ENCODE measurements at regions not wholly inside any gene's neighbourhood (a gene's known extent, or its start where the extent isn't known, plus 50 kb on each side); places are given as distances from the start of the nearest gene placed in this dataset.
A peak's percentile ranks its signal among the peaks of the same experiment; 100 is the strongest.

DNA sequence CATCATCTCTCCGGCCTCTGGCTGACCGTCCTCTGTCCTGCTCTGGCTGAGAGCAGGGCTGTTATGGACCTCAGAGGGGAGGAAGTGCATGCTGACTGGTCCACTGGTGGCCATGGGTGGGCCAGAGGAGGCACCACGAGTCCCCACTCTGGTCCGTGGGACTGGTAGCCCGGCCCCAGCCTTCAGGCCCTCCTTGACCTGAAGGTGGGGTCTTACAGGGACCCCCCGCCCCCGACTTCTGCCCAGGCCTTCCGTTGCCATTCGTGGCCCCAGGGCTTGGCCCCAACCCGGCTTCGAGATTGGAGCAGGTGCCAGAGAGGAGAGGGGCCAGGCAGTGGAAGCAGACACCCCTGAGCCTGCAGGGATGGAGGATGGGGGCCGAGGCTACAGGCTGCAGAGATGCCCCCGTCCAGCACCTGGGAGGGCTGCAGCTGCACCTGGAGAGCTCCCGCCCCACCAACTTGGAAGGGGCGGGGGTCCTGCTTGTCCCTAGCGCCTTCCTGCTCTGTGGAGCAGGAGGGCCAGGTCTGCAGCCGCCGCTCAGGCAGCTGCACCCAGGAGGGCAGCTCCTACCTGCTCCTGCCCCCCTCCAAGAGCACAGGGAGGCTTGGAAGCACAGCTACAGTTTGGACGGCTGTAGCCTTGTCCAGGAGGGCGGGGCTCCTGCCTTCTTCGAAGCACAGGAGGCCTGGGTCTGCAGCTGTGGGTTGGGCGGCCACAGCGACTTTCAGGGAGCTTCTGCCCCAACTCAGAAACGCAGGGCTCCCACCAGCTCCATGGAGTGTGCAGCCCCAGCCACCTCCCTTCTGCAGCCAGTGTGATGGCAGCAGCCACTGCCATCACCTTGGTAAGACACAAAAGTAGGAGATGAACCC is 142.5 kb downstream of the KLF13 start:
- Histone ChIP-seq H3K27me3 (ENCODE audit: control insufficient read depth, insufficient read depth, low read length) (no peaks in the 10 kb centered on the region), H3K9ac (ENCODE audit: low read length) (no peak overlapping the region), H3K9me3 (ENCODE audit: control insufficient read depth, insufficient read depth, low read depth, low read length) (no peaks in the 10 kb centered on the region), H3K36me3 (ENCODE audit: control insufficient read depth, insufficient read depth, low read length) (no peaks in the 10 kb centered on the region), H3K4me3 (ENCODE audit: low read depth, low read length) (no peak overlapping the region), H3K4me1 (ENCODE audit: control insufficient read depth, insufficient read depth, low read length) (peaks cover 4% of the 10 kb centered on the region; the same call in 1 of the 2 replicates), H3K27ac (ENCODE audit: low read depth, low read length) (no peak overlapping the region)

DNA sequence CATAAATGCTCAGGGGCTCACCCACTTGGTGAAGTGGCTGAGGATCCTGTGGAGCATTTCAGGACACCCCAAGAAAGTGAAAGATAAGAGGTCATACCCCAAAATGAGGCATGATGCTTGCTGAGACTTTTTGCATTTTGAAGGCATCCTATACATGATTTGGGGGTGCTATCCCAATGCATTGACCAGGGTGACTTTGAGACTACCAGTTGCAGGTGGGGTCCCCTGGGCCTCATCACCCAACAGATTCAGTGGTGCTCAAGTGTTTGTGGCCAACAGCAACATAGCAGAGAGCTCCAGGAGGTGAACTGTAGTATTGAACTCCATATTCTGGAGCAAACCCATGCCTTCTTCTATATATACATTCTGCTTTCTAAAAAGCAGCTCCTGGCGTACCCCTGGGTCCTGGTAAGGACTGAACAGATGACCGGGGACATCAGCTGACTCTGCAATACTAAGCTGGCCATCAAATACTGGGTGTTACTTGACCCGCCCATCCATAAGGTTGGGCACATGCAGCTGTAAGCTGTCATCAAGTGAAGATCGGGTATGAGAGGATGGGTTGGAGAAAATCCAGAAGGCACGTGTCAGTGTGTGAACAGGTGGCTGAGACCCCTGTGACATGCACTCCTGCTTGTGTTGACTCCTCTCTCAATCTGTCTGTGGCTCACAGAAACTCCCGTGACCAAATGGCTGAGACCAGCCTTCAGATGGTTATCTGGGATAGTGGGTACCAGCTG is 143.3 kb downstream of the KLF13 start:
- Histone ChIP-seq H3K9ac (ENCODE audit: low read length) (no peak overlapping the region), H3K4me1 (ENCODE audit: control insufficient read depth, insufficient read depth, low read length) (peaks cover 4% of the 10 kb centered on the region; the same call in 1 of the 2 replicates), H3K27me3 (ENCODE audit: control insufficient read depth, insufficient read depth, low read length) (no peaks in the 10 kb centered on the region), H3K9me3 (ENCODE audit: control insufficient read depth, insufficient read depth, low read depth, low read length) (no peaks in the 10 kb centered on the region), H3K4me3 (ENCODE audit: low read depth, low read length) (no peak overlapping the region), H3K36me3 (ENCODE audit: control insufficient read depth, insufficient read depth, low read length) (no peaks in the 10 kb centered on the region), H3K27ac (ENCODE audit: low read depth, low read length) (no peak overlapping the region)

DNA sequence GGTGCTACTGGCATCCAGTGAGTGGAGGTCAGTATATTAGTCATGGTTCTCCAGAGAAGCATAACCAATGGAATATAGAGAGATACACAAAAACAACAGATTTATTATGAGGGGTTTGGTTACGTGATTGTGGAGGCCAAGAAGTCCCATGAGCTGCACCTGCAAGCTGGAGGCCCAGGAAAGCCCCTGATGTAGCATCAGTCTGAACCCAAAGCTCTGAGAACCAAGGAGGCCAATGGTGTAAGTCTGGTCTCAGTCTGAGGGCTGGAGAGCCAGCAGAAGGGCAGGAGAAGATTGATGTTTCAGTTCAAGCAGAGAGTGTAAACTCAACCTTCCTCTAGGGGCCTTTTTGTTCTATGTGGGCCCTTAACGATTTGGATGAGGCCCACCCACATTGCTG is 144.1 kb downstream of the KLF13 start:
- no peak overlapping the region for H3K9ac ChIP-seq (ENCODE audit: low read length)
- H3K36me3 ChIP-seq (ENCODE audit: control insufficient read depth, insufficient read depth, low read length): no peaks in the 10 kb centered on the region
- H3K4me3 ChIP-seq (ENCODE audit: low read depth, low read length): no peak overlapping the region
- peaks cover 4% of the 10 kb centered on the region; the same call in 1 of the 2 replicates for H3K4me1 ChIP-seq (ENCODE audit: control insufficient read depth, insufficient read depth, low read length)
- H3K27ac ChIP-seq (ENCODE audit: low read depth, low read length): no peak overlapping the region
- no peaks in the 10 kb centered on the region for H3K27me3 ChIP-seq (ENCODE audit: control insufficient read depth, insufficient read depth, low read length)
- H3K9me3 ChIP-seq (ENCODE audit: control insufficient read depth, insufficient read depth, low read depth, low read length): no peaks in the 10 kb centered on the region

DNA sequence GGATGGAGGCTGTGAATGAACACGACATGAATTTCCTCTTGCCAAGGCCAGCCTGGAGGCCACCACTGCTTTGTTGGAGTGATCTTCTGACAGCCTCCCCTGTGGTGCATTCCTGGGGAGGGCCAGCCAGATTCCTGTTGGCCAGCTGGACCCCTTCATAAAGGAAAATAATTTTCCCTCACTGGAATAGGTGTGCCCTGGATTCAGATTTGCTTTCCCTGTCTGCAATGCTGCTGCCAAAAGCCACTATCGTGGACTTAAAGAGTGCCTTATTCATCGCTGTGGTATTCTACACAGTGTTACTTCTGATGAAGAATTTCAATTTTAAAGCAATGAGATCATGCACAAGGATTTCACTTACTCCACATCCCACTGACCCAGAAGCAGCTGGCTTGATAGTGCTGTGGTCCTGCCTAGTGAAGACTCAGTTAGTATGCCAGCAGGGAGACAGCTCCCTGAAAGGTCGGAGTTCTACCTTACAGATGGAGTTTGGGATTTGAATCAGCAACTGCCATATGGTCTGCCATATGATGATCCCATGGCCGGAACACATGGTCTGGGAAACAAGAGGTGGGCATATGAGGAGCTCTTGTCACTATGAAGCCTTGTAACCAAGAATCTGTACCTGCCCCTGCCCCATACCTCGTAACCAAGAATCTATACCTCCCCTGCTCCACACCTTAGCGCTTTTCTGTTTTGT is 145.2 kb downstream of the KLF13 start:
- Histone ChIP-seq H3K9ac (ENCODE audit: low read length) (no peak overlapping the region), H3K27me3 (ENCODE audit: control insufficient read depth, insufficient read depth, low read length) (no peaks in the 10 kb centered on the region), H3K4me3 (ENCODE audit: low read depth, low read length) (no peak overlapping the region), H3K27ac (ENCODE audit: low read depth, low read length) (no peak overlapping the region), H3K4me1 (ENCODE audit: control insufficient read depth, insufficient read depth, low read length) (peaks cover 4% of the 10 kb centered on the region; the same call in 1 of the 2 replicates), H3K9me3 (ENCODE audit: control insufficient read depth, insufficient read depth, low read depth, low read length) (no peaks in the 10 kb centered on the region), H3K36me3 (ENCODE audit: control insufficient read depth, insufficient read depth, low read length) (no peaks in the 10 kb centered on the region)

DNA sequence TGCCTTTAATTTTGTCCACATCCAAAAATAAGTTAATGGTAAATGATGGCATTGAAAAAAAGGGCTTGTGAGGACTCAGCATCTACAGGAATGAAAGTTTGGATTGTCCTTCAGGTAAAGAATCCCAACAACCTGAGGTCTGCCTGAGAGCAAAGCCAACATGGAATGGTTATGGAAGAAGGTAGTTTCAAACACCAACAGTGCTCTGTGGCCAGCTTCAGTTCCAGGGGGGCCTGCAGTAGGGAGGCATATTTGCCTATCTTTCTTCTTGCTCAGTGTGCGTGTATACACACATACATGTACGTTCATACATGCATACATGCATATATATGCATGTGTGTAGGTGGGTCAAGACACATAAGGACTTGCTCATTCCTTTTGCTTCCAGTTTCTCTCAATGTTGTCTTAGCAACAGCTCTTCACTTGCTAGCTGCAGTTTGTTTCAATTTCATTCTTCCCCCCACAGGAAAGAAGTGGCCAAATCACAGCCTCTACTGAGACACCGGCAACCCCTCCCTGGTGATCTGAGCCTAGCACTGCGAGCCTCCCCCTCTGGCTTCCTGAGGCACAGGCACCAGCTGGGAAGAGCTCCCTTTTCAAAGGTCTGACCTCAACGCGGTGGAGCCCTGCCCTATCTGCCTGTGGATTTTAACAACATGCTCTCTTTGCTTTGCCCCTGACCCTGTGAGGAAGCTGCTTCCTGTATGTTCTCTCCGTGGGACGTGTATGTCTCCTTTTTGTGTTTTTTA is 146.2 kb downstream of the KLF13 start:
- Histone ChIP-seq H3K36me3 (ENCODE audit: control insufficient read depth, insufficient read depth, low read length) (no peaks in the 10 kb centered on the region), H3K27me3 (ENCODE audit: control insufficient read depth, insufficient read depth, low read length) (no peaks in the 10 kb centered on the region), H3K4me3 (ENCODE audit: low read depth, low read length) (no peak overlapping the region), H3K27ac (ENCODE audit: low read depth, low read length) (no peak overlapping the region), H3K9me3 (ENCODE audit: control insufficient read depth, insufficient read depth, low read depth, low read length) (no peaks in the 10 kb centered on the region), H3K4me1 (ENCODE audit: control insufficient read depth, insufficient read depth, low read length) (peaks cover 4% of the 10 kb centered on the region; the same call in 1 of the 2 replicates), H3K9ac (ENCODE audit: low read length) (peak overlapping the region; percentile 15)

DNA sequence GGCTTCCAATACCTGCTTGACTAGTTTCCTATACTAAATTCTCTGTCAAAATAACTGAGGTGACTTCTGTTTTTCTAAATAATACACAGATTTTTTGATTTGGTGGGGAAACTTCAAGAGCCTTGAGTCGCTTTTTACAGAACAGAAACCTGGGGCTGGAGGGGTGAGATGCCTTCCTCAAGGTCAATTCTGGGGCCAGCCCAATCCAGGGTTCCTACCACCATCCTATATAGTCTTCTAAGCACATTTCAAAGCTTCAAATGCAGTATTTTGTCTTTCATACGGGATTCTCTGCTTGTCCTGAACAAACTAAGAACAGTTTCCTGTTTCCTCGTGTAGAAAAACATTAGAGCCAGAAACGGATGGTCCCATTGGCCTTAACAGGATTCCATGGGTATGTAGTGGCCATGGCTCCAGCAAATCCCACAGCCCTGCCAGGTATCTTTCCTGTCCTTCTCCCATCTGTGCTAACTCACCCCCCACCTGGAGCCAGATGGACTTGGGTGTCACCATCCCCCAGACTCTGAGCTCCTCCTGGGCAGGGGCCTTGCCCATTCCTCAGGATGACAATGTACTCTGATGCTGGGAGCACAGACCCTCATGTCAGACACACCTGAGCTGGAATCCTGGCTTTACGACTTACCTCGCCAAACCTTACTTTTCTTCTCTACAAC is 146.9 kb downstream of the KLF13 start:
- H3K9ac ChIP-seq (ENCODE audit: low read length): no peak overlapping the region

DNA sequence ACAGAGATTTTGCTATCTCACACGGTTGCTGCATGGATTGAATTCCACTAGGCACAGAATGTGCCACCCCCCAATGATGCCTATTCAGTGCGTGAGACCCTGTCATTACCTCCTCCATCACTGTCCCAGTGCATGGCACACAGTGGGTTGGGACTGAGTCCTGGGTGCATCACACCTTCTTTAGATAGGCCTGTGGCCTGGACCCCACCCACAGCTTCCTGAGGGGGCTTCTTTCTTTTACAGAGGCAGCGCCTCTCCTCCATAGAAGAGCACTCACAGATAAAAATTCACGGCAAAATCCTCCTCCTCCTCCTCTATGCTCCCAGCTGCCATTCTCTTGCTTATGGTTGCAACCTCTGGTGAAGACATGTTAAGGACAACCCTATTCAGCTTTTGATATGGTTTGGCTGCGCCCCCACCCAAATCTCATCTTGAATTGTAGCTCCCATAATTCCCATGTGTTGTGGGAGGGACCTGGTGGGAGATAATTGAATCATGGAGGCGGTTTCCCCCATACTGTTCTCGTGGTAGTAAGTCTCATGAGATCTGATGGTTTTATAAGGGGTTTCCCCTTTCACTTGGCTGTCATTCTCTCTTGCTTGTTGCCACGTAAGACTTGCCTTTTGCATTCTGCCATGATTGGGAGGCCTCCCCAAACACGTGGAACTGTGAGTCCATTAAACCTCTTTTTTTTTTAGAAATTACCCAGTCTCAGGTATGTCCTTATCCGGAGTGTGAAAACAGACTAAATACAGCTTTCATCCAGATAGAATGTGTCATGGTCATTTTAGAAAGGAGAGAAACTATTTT is 147.6 kb downstream of the KLF13 start:
- Histone ChIP-seq H3K27ac (ENCODE audit: low read depth, low read length) (no peak overlapping the region), H3K27me3 (ENCODE audit: control insufficient read depth, insufficient read depth, low read length) (no peaks in the 10 kb centered on the region), H3K4me1 (ENCODE audit: control insufficient read depth, insufficient read depth, low read length) (peaks cover 4% of the 10 kb centered on the region; the same call in 1 of the 2 replicates), H3K36me3 (ENCODE audit: control insufficient read depth, insufficient read depth, low read length) (no peaks in the 10 kb centered on the region), H3K4me3 (ENCODE audit: low read depth, low read length) (no peak overlapping the region), H3K9me3 (ENCODE audit: control insufficient read depth, insufficient read depth, low read depth, low read length) (no peaks in the 10 kb centered on the region), H3K9ac (ENCODE audit: low read length) (no peak overlapping the region)

More for the DNA sequence above, 146.9 kb downstream of the KLF13 start:
- Histone ChIP-seq H3K4me3 (ENCODE audit: low read depth, low read length) (no peak overlapping the region), H3K36me3 (ENCODE audit: control insufficient read depth, insufficient read depth, low read length) (no peaks in the 10 kb centered on the region), H3K4me1 (ENCODE audit: control insufficient read depth, insufficient read depth, low read length) (peaks cover 4% of the 10 kb centered on the region; the same call in 1 of the 2 replicates), H3K27ac (ENCODE audit: low read depth, low read length) (no peak overlapping the region), H3K9me3 (ENCODE audit: control insufficient read depth, insufficient read depth, low read depth, low read length) (no peaks in the 10 kb centered on the region), H3K27me3 (ENCODE audit: control insufficient read depth, insufficient read depth, low read length) (no peaks in the 10 kb centered on the region)

DNA sequence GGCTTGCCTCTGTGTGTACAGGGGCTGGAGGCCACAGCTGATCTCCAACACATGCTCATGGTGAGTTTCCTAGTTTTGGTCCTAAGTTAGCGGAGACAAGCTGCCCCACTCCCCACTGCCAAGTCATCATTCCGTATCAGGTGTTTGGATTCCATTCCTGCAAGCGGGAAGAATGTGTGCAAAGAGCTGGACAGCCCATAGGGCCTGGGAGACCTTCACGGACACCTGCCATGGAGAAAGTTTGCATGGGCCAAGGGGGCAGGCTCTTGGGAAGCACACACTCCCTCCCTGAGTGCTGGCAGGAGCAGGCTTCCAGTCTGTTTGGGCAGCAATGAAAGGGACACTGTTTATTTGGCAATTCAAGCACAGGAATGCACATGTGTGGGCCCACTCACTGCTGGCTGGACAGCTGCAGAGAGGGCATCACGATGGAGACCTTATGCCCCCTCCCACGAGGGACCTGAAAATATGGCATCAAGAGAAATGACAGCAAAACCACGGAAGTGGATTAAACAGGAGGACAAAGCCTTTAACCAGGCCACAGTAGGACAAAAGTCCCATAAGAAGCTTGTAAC is 149.7 kb downstream of the KLF13 start:
- no peaks in the 10 kb centered on the region for H3K36me3 ChIP-seq (ENCODE audit: control insufficient read depth, insufficient read depth, low read length)
- no peaks in the 10 kb centered on the region for H3K9me3 ChIP-seq (ENCODE audit: control insufficient read depth, insufficient read depth, low read depth, low read length)
- H3K4me3 ChIP-seq (ENCODE audit: low read depth, low read length): no peak overlapping the region
- H3K4me1 ChIP-seq (ENCODE audit: control insufficient read depth, insufficient read depth, low read length): peaks cover 4% of the 10 kb centered on the region; the same call in 1 of the 2 replicates
- H3K27ac ChIP-seq (ENCODE audit: low read depth, low read length): no peak overlapping the region
- H3K27me3 ChIP-seq (ENCODE audit: control insufficient read depth, insufficient read depth, low read length): peaks cover 14% of the 10 kb centered on the region
- H3K9ac ChIP-seq (ENCODE audit: low read length): no peak overlapping the region

DNA sequence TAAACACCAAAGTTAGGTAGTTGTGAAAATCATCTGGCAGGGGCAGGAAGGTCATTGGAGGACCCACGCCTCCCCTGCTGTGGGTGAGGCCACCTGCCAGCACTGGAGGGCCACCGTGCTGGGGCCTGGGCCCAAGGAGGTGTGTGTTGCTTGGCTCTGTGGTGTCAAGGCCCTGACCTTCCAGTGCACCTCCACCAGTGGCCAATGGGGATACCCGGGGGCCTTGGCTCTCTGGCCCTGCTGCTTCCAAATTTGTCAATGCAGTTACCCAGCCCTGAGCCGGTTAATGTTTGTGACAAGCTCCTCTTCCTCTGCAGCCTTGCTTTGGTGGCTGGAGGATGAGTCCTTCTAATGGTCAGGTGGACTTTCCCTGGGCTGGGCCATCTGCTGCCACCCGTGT is 150.2 kb downstream of the KLF13 start:
- Histone ChIP-seq H3K9ac (ENCODE audit: low read length) (no peak overlapping the region), H3K27ac (ENCODE audit: low read depth, low read length) (no peak overlapping the region), H3K27me3 (ENCODE audit: control insufficient read depth, insufficient read depth, low read length) (peaks cover 20% of the 10 kb centered on the region), H3K9me3 (ENCODE audit: control insufficient read depth, insufficient read depth, low read depth, low read length) (no peaks in the 10 kb centered on the region), H3K4me1 (ENCODE audit: control insufficient read depth, insufficient read depth, low read length) (peaks cover 4% of the 10 kb centered on the region; the same call in 1 of the 2 replicates), H3K4me3 (ENCODE audit: low read depth, low read length) (no peak overlapping the region), H3K36me3 (ENCODE audit: control insufficient read depth, insufficient read depth, low read length) (no peaks in the 10 kb centered on the region)
